HG03565 (cell line): ENCODE measurements at regions not wholly inside any gene's neighbourhood (a gene's known extent, or its start where the extent isn't known, plus 50 kb on each side); places are given as distances from the start of the nearest gene placed in this dataset.

Experiments
- ATAC-seq: cut with Tn5 transposase; IDR thresholded peaks from one replicate; pipeline ENCODE4 v1.9.1; 2021; ENCODE audit warnings: mild to moderate bottlenecking, moderate library complexity; ENCODE audit not compliant: unreplicated experiment

- no peak for ATAC-seq
Measured at GRCh38 chr2:204468746-204469429, 76.4 kb upstream of the PARD3B start.

- no peak for ATAC-seq
Measured at GRCh38 chr2:204470178-204470620, 75.1 kb upstream of the PARD3B start.

GRCh38 chr2:204470621-204471196 lies 74.6 kb upstream of the PARD3B start:
- ATAC-seq = no peak

- no peak for ATAC-seq
Measured at GRCh38 chr2:204472375-204472774, 72.9 kb upstream of the PARD3B start.

GRCh38 chr2:204473224-204473623 lies 72.1 kb upstream of the PARD3B start:
- no peak for ATAC-seq

GRCh38 chr2:204475399-204475798 lies 69.9 kb upstream of the PARD3B start:
- ATAC-seq = no peak

- ATAC-seq = no peak
Measured at GRCh38 chr2:204477358-204477950, 67.8 kb upstream of the PARD3B start.

- ATAC-seq = no peak
Measured at GRCh38 chr2:204479557-204479956, 65.7 kb upstream of the PARD3B start.

GRCh38 chr2:204480676-204481075 lies 64.6 kb upstream of the PARD3B start:
- no peak for ATAC-seq

- no peak for ATAC-seq
Measured at GRCh38 chr2:204483608-204484081, 61.6 kb upstream of the PARD3B start.

- ATAC-seq = no peak
Measured at GRCh38 chr2:204486321-204486720, 59.0 kb upstream of the PARD3B start.

GRCh38 chr2:204486805-204487204 lies 58.5 kb upstream of the PARD3B start:
- no peak for ATAC-seq

- no peak for ATAC-seq
Measured at GRCh38 chr2:204487447-204488229, 57.6 kb upstream of the PARD3B start.

GRCh38 chr2:204491528-204491927 lies 53.7 kb upstream of the PARD3B start:
- no peak for ATAC-seq

- ATAC-seq = no peak
Measured at GRCh38 chr2:204492417-204492816, 52.9 kb upstream of the PARD3B start.

GRCh38 chr2:204494681-204495080 lies 50.6 kb upstream of the PARD3B start:
- ATAC-seq = no peak

GRCh38 chr2:204495381-204495780 lies 49.9 kb upstream of the PARD3B start:
- no peak for ATAC-seq
